GM12878 (cell line): ENCODE measurements at regions not wholly inside any gene's neighbourhood (a gene's known extent, or its start where the extent isn't known, plus 50 kb on each side); places are given as distances from the start of the nearest gene placed in this dataset.

Source experiments
- ATAC-seq: fragments of 200-7000 bp; cut with Tn5 transposase; 3 replicates; pipeline ENCODE4 v1.9.1; 2020; ENCODE audit warnings: mild to moderate bottlenecking, moderate library complexity
- BruUV-seq: library from RNA; stranded (reverse); fragments of 400-500 nt; replicated peaks from 2 replicates; lab custom pipeline; 2021; lab: Mats Ljungman, UMichigan
- CTCF ChIA-PET: fragments of 300-600 bp; sonication (Branson Sonifier 250); formaldehyde crosslinking; extraction: SDS; loops from one replicate; lab custom pipeline; 2021; ENCODE audit warnings: inconsistent platforms; lab: Yijun Ruan, JAX
- POLR2A ChIA-PET: fragments of 350-600 bp; formaldehyde crosslinking; extraction: SDS; loops from one replicate; lab custom pipeline; 2021; ENCODE audit warnings: inconsistent platforms; lab: Charles Lee
- RAD21 ChIA-PET: fragments of 300-600 bp; sonication (Branson Sonifier 250); formaldehyde crosslinking; loops from one replicate; lab custom pipeline; 2023; ENCODE audit warnings: antibody characterized with exemption; ENCODE audit not compliant: unreplicated experiment; lab: Charles Lee
- SMC1A ChIA-PET: fragments of 300-600 bp; sonication (Branson Sonifier 250); formaldehyde crosslinking; loops from one replicate; lab custom pipeline; 2023; ENCODE audit not compliant: unreplicated experiment, uncharacterized antibody; lab: Charles Lee
- DNase-seq: peaks from one replicate; pipeline ENCODE4 v3.0.0-alpha.2; 2011; ENCODE audit warnings: low read depth, low spot score
- FAIRE-seq: peaks from 3 replicates; lab custom pipeline; 2011; peaks lifted over from hg19 to GRCh38; lab: Jason Lieb, UNC
- H2AFZ ChIP-seq: 2 replicates; pipeline ENCODE4 v1.6.0; 2011; ENCODE audit warnings: low read depth, low read length, control low read depth; ENCODE audit not compliant: control insufficient read depth
- H3K27ac ChIP-seq: 2 replicates; pipeline ENCODE4 v1.5.1; 2011; ENCODE audit warnings: control low read depth; ENCODE audit not compliant: control insufficient read depth, insufficient read depth
- H3K27me3 ChIP-seq, 2 experiments: replicated peaks in 1 of 2; 2 replicates each; pipeline versions ENCODE4 v1.6.0 to v1.6.1; 2011; ENCODE audit warnings: low read length in 1 of 2; ENCODE audit not compliant: control insufficient read depth in 2 of 2, insufficient read depth in 2 of 2
- H3K36me3 ChIP-seq, 2 experiments: 2 replicates each; pipeline ENCODE4 v1.5.1; 2011; ENCODE audit warnings: low read length in 1 of 2; ENCODE audit not compliant: control insufficient read depth in 2 of 2, insufficient read depth in 2 of 2
- H3K4me1 ChIP-seq: 2 replicates; pipeline ENCODE4 v1.6.1; 2011; ENCODE audit warnings: mild to moderate bottlenecking, low read length, moderate library complexity, mixed read lengths; ENCODE audit not compliant: control insufficient read depth, insufficient read depth
- H3K4me2 ChIP-seq: 2 replicates; pipeline ENCODE4 v1.6.0; 2011; ENCODE audit warnings: control low read depth; ENCODE audit not compliant: control insufficient read depth, insufficient read depth
- H3K4me3 ChIP-seq: fragments of 200-600 bp; sonication (generic); 2 replicates; pipeline ENCODE4 v1.5.1; 2016
- H3K79me2 ChIP-seq: 2 replicates; pipeline ENCODE4 v1.6.0; 2011; ENCODE audit warnings: low read length; ENCODE audit not compliant: control insufficient read depth, insufficient read depth
- H3K9ac ChIP-seq: 2 replicates; pipeline ENCODE4 v1.8.0; 2011; ENCODE audit warnings: low read length, control low read depth, mixed read lengths; ENCODE audit not compliant: control insufficient read depth, insufficient read depth
- H3K9me3 ChIP-seq: replicated peaks from 3 replicates; pipeline ENCODE4 v1.5.1; 2011; ENCODE audit warnings: mild to moderate bottlenecking, low read length; ENCODE audit not compliant: control insufficient read depth, insufficient read depth
- H4K20me1 ChIP-seq: 2 replicates; pipeline ENCODE4 v1.6.0; 2011; ENCODE audit not compliant: control insufficient read depth, insufficient read depth
- BCLAF1 ChIP-seq: fragments of 450-650 bp; IDR thresholded peaks from 2 replicates; pipeline ENCODE4 v1.6.1; 2017; ENCODE audit warnings: antibody characterized with exemption, mild to moderate bottlenecking, moderate library complexity
- CEBPB ChIP-seq, 2 experiments: fragments of 150-350 bp in 1 of 2; IDR thresholded peaks; 2 replicates each; pipeline ENCODE4 v1.6.1; 2012 to 2014; ENCODE audit warnings: low read depth in 2 of 2, low read length in 2 of 2, borderline replicate concordance in 1 of 2, inconsistent platforms in 1 of 2
- EGR1 ChIP-seq, 2 experiments: IDR thresholded peaks; 1 replicate in 1 of 2; 2 replicates in 1 of 2; pipeline ENCODE4 v1.6.1; 2011 to 2012; ENCODE audit warnings: low read depth in 2 of 2, low read length in 2 of 2, borderline replicate concordance in 1 of 2, mild to moderate bottlenecking in 1 of 2, moderate library complexity in 1 of 2
- EZH2 ChIP-seq: IDR thresholded peaks from 2 replicates; pipeline ENCODE4 v1.6.1; 2012; ENCODE audit warnings: low read depth, mild to moderate bottlenecking, control low read depth, inconsistent platforms, low read length, borderline replicate concordance; ENCODE audit not compliant: control insufficient read depth
- GABPA ChIP-seq: IDR thresholded peaks from 2 replicates; pipeline ENCODE4 v1.6.1; 2014; ENCODE audit warnings: antibody characterized with exemption, low read depth, mild to moderate bottlenecking, inconsistent platforms
- MYC ChIP-seq: IDR thresholded peaks from 2 replicates; pipeline ENCODE4 v1.6.1; 2011; ENCODE audit warnings: mild to moderate bottlenecking, low read length, moderate library complexity, inconsistent platforms; ENCODE audit not compliant: insufficient read depth, insufficient replicate concordance, insufficient read length, severe bottlenecking
- PAX8 ChIP-seq: fragments of 450-650 bp; IDR thresholded peaks from 2 replicates; pipeline ENCODE4 v1.6.1; 2017; ENCODE audit warnings: mild to moderate bottlenecking, moderate library complexity
- SMARCA5 ChIP-seq: fragments of 450-650 bp; IDR thresholded peaks from 2 replicates; pipeline ENCODE4 v1.6.1; 2017; ENCODE audit warnings: mild to moderate bottlenecking
- SUPT20H ChIP-seq: IDR thresholded peaks from 2 replicates; pipeline ENCODE4 v1.6.1; 2011; ENCODE audit warnings: low read depth, mild to moderate bottlenecking, low read length, moderate library complexity, borderline replicate concordance; ENCODE audit not compliant: control insufficient read depth
- TCF3 ChIP-seq: IDR thresholded peaks from 2 replicates; pipeline ENCODE4 v1.6.1; 2012; ENCODE audit warnings: low read depth, mild to moderate bottlenecking, low read length, borderline replicate concordance; ENCODE audit not compliant: insufficient read depth
- TCF7 ChIP-seq: IDR thresholded peaks from 2 replicates; pipeline ENCODE4 v1.6.1; 2014; ENCODE audit warnings: antibody characterized with exemption, borderline replicate concordance
- ZNF24 ChIP-seq: fragments of 450-650 bp; IDR thresholded peaks from 2 replicates; pipeline ENCODE4 v1.6.1; 2017; ENCODE audit warnings: antibody characterized with exemption, mild to moderate bottlenecking
- ZSCAN29 ChIP-seq: fragments of 450-650 bp; IDR thresholded peaks from 2 replicates; pipeline ENCODE4 v1.6.1; 2017; ENCODE audit warnings: mild to moderate bottlenecking, moderate library complexity
- WGBS: methylation state at CpG from one replicate; pipeline ENCODE4 v1.1.6; 2016; ENCODE audit warnings: low lambda C conversion rate; ENCODE audit not compliant: insufficient replicate concordance, insufficient coverage; ENCODE audit errors: missing lambda C conversion rate; 5-methylcytosine and 5-hydroxymethylcytosine counted together
- in situ Hi-C: fragments of 300-500 bp; cut with MboI; formaldehyde crosslinking; loops from 9 replicates; pipeline ENCODE4 v1.14.3; 2018; ENCODE audit warnings: mixed read lengths
- intact Hi-C: fragments of 100-400 bp; cut with micrococcal nuclease; formaldehyde crosslinking; loops from one replicate; pipeline ENCODE4 v1.14.2; 2022; ENCODE audit not compliant: unreplicated experiment
- TF ChIP-seq, protein P1 (sequence below): fragments of 450-650 bp; IDR thresholded peaks from 2 replicates; pipeline ENCODE4 v1.6.1; 2017; ENCODE audit warnings: borderline replicate concordance
- TF ChIP-seq, protein P2 (sequence below): fragments of 450-650 bp; formaldehyde crosslinking; IDR thresholded peaks from 2 replicates; pipeline ENCODE4 v1.4.0; 2022; ENCODE audit warnings: mild to moderate bottlenecking, moderate library complexity
- TF ChIP-seq, protein P3 (sequence below): IDR thresholded peaks from 2 replicates; pipeline ENCODE4 v1.6.1; 2011; ENCODE audit warnings: low read depth, low read length, improper control_type of control experiment, borderline replicate concordance

GRCh38 chr14:37862263-37862662 lies 266.8 kb downstream of the TTC6 start:
- DNase-seq (no peak), FAIRE-seq (no peak), ATAC-seq (no peak)
- no peak overlapping the region for H3K4me2 ChIP-seq
- POLR2A ChIA-PET: no interaction called here
- no peaks in the 10 kb centered on the region for H3K4me1 ChIP-seq
- no peak overlapping the region for H3K27ac ChIP-seq
- no peaks in the 10 kb centered on the region for H3K79me2 ChIP-seq
- no peak overlapping the region for H3K9ac ChIP-seq
- no peaks in the 10 kb centered on the region for H4K20me1 ChIP-seq
- intact Hi-C loops (no loop called here), in situ Hi-C loops (no loop called here)
- H3K9me3 ChIP-seq: no peaks in the 10 kb centered on the region; the same call in 2 of the 3 replicates
- no peak overlapping the region for H3K4me3 ChIP-seq
- H2AFZ ChIP-seq: no peak overlapping the region
- no peaks in the 10 kb centered on the region for H3K36me3 ChIP-seq
- SMC1A ChIA-PET: no interaction called here
- 35% methylated on average over 3 of the region's 3 CpGs for WGBS
- TF ChIP-seq CEBPB (IDR thresholded peaks at IDR 0.05; ENCODE audit: borderline replicate concordance in 1 of 2, low read depth in 2 of 2, low read length in 2 of 2) (no peak), TCF3 (no peak), ZNF24 (no peak), SUPT20H (no peak), TCF7 (no peak), SMARCA5 (no peak), GABPA (no peak), BCLAF1 (no peak), ZSCAN29 (no peak), PAX8 (no peak), EGR1 (IDR thresholded peaks at IDR 0.05; ENCODE audit: borderline replicate concordance in 1 of 2, low read depth in 2 of 2, low read length in 2 of 2) (no peak), MYC (no peak), EZH2 (no peak)
- TF ChIP-seq, protein P1, sequence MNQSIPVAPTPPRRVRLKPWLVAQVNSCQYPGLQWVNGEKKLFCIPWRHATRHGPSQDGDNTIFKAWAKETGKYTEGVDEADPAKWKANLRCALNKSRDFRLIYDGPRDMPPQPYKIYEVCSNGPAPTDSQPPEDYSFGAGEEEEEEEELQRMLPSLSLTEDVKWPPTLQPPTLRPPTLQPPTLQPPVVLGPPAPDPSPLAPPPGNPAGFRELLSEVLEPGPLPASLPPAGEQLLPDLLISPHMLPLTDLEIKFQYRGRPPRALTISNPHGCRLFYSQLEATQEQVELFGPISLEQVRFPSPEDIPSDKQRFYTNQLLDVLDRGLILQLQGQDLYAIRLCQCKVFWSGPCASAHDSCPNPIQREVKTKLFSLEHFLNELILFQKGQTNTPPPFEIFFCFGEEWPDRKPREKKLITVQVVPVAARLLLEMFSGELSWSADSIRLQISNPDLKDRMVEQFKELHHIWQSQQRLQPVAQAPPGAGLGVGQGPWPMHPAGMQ: no peak
- TF ChIP-seq, protein P2, sequence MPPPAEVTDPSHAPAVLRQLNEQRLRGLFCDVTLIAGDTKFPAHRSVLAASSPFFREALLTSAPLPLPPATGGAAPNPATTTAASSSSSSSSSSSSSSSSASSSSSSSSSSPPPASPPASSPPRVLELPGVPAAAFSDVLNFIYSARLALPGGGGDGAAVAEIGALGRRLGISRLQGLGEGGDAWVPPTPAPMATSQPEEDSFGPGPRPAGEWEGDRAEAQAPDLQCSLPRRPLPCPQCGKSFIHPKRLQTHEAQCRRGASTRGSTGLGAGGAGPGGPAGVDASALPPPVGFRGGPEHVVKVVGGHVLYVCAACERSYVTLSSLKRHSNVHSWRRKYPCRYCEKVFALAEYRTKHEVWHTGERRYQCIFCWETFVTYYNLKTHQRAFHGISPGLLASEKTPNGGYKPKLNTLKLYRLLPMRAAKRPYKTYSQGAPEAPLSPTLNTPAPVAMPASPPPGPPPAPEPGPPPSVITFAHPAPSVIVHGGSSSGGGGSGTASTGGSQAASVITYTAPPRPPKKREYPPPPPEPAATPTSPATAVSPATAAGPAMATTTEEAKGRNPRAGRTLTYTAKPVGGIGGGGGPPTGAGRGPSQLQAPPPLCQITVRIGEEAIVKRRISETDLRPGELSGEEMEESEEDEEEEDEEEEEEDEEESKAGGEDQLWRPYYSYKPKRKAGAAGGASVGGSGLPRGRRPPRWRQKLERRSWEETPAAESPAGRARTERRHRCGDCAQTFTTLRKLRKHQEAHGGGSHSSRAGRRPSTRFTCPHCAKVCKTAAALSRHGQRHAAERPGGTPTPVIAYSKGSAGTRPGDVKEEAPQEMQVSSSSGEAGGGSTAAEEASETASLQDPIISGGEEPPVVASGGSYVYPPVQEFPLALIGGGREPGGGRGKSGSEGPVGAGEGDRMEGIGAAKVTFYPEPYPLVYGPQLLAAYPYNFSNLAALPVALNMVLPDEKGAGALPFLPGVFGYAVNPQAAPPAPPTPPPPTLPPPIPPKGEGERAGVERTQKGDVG: no peak
- TF ChIP-seq, protein P3, sequence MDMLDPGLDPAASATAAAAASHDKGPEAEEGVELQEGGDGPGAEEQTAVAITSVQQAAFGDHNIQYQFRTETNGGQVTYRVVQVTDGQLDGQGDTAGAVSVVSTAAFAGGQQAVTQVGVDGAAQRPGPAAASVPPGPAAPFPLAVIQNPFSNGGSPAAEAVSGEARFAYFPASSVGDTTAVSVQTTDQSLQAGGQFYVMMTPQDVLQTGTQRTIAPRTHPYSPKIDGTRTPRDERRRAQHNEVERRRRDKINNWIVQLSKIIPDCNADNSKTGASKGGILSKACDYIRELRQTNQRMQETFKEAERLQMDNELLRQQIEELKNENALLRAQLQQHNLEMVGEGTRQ: no peak
- BruUV-seq: no TSS peak
- CTCF ChIA-PET: no interaction called here
- no peaks in the 10 kb centered on the region for H3K27me3 ChIP-seq
- RAD21 ChIA-PET: no interaction called here
